Right lobe of liver (tissue), 4 donors: ENCODE measurements at regions not wholly inside any gene's neighbourhood (a gene's known extent, or its start where the extent isn't known, plus 50 kb on each side); places are given as distances from the start of the nearest gene placed in this dataset.

Experiments
- POLR2A ChIP-seq: fragments of 450-650 bp; IDR thresholded peaks from one replicate; pipeline ENCODE4 v1.6.1; 2017; ENCODE audit warnings: antibody characterized with exemption, mild to moderate bottlenecking
- TF ChIP-seq, protein P1 (sequence below), 4 donors: fragments of 200-600 bp in 3 of 4; fragments of 450-650 bp in 1 of 4; IDR thresholded peaks; one replicate each; pipeline versions ENCODE4 v1.5.1 to v1.8.0; 2016 to 2022; ENCODE audit warnings: antibody characterized with exemption in 4 of 4, mild to moderate bottlenecking in 2 of 4
- donor health status: DM: no; HTN: no; CAD: no.
- donor health status: DM: no; HTN: no; CAD: no.
- donor health status: DM: no; HTN: yes; CAD: no.

GRCh38 chr4:126698224-126698623 is 934.5 kb upstream of the INTU start:
- TF ChIP-seq, protein P1, sequence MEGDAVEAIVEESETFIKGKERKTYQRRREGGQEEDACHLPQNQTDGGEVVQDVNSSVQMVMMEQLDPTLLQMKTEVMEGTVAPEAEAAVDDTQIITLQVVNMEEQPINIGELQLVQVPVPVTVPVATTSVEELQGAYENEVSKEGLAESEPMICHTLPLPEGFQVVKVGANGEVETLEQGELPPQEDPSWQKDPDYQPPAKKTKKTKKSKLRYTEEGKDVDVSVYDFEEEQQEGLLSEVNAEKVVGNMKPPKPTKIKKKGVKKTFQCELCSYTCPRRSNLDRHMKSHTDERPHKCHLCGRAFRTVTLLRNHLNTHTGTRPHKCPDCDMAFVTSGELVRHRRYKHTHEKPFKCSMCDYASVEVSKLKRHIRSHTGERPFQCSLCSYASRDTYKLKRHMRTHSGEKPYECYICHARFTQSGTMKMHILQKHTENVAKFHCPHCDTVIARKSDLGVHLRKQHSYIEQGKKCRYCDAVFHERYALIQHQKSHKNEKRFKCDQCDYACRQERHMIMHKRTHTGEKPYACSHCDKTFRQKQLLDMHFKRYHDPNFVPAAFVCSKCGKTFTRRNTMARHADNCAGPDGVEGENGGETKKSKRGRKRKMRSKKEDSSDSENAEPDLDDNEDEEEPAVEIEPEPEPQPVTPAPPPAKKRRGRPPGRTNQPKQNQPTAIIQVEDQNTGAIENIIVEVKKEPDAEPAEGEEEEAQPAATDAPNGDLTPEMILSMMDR (IDR thresholded peaks at IDR 0.05), result no peak
- no peak for TF ChIP-seq POLR2A
